Psoas muscle (tissue), 7 donors: ENCODE measurements at regions not wholly inside any gene's neighbourhood (a gene's known extent, or its start where the extent isn't known, plus 50 kb on each side); places are given as distances from the start of the nearest gene placed in this dataset.

ENCODE experiments used
- ATAC-seq, 4 donors: fragments of 200-7000 bp; cut with Tn5 transposase; one replicate each; pipeline ENCODE4 v1.9.1; 2020; ENCODE audit warnings: moderate library complexity in 3 of 4, mild to moderate bottlenecking in 2 of 4
- DNase-seq, 2 donors: peaks; one replicate each; pipeline ENCODE4 v3.0.0-alpha.2; 2020
- H3K27ac ChIP-seq: fragments of 200-600 bp; one replicate; pipeline ENCODE4 v1.8.0; 2022
- H3K27me3 ChIP-seq, 3 donors: fragments of 200-600 bp in 1 of 3; one replicate each; pipeline versions ENCODE4 v1.6.1 to v1.8.0; 2013 to 2022; ENCODE audit warnings: low read length in 2 of 3, mild to moderate bottlenecking in 2 of 3, moderate library complexity in 1 of 3; ENCODE audit not compliant: insufficient read depth in 3 of 3
- H3K36me3 ChIP-seq, 2 donors: fragments of 200-600 bp in 1 of 2; one replicate each; pipeline versions ENCODE4 v1.6.1 to v1.8.0; 2013 to 2022; ENCODE audit warnings: low read depth in 1 of 2, mild to moderate bottlenecking in 1 of 2, moderate library complexity in 1 of 2; ENCODE audit not compliant: insufficient read depth in 1 of 2
- H3K4me1 ChIP-seq: fragments of 200-600 bp; one replicate; pipeline ENCODE4 v1.8.0; 2022
- H3K4me3 ChIP-seq: fragments of 200-600 bp; one replicate; pipeline ENCODE4 v1.8.0; 2022; ENCODE audit warnings: mild to moderate bottlenecking
- H3K9me3 ChIP-seq: fragments of 200-600 bp; one replicate; pipeline ENCODE4 v1.8.0; 2022
- WGBS, 3 donors: extraction: QIAGEN DNeasy Blood & Tissue Kit; methylation state at CpG; one replicate each; pipeline versions ENCODE4 v1.1.6 to v1.1.7; 2013; 5-methylcytosine and 5-hydroxymethylcytosine counted together
- intact Hi-C, 2 donors: fragments of 100-400 bp; cut with DNase I; formaldehyde crosslinking; loops; one replicate each; pipeline versions ENCODE4 v1.11.0 to v1.14.2; 2022
- TF ChIP-seq, protein P1 (sequence below): fragments of 200-600 bp; IDR thresholded peaks from one replicate; pipeline ENCODE4 v1.8.0; 2022; ENCODE audit warnings: antibody characterized with exemption
- donor health status: healthy with polysubstance abuse.
- donor health status: DM: no; HTN: no; CAD: no; lungs with moderate emphysema.
- donor health status: Bipolar disorder and iron deficiency.
- donor health status: healthy.
- donor health status: DM: yes; HTN: yes; CAD: no.
- donor health status: DM: no; HTN: no; CAD: no.
- donor health status: DM: yes; HTN: yes; CAD: no.

DNA sequence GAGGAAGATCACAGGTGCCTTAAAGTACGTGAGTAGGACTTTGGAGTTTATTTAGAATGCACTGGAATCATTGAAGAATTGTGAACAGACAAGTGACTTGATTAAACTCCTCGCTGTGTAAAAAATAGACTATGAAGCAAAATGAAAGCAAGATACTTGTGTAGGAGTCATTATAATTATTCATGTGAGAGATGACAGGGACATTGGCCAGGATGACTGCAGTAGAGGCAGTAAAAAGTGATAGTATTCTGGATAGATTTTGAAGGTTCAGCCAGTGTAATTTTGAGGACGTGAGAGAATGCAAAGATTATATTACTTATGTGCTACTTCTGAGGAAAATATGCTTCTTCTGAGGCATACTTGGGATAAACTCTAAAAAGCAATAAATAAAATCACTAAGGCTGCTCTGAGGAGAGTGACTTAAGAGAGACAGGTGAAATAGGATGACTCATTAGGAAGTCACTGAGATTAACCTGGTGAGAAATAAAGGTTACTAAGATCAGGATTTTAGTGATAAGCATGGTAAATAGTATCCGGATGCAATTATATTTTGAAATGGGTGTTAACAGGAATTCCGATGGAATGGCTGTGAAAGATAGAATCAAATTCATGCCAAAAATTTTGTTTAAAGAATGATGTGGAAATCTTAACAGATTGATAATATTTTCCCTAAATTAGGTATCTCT lies 202.0 kb downstream of the CENPW start:
- Histone ChIP-seq H3K4me1 (no peaks in the 10 kb centered on the region), H3K27me3 (no peaks in the 10 kb centered on the region), H3K27ac (no peak overlapping the region), H3K4me3 (no peak overlapping the region), H3K9me3 (no peaks in the 10 kb centered on the region), H3K36me3 (no peaks in the 10 kb centered on the region)
- TF ChIP-seq, protein P1, sequence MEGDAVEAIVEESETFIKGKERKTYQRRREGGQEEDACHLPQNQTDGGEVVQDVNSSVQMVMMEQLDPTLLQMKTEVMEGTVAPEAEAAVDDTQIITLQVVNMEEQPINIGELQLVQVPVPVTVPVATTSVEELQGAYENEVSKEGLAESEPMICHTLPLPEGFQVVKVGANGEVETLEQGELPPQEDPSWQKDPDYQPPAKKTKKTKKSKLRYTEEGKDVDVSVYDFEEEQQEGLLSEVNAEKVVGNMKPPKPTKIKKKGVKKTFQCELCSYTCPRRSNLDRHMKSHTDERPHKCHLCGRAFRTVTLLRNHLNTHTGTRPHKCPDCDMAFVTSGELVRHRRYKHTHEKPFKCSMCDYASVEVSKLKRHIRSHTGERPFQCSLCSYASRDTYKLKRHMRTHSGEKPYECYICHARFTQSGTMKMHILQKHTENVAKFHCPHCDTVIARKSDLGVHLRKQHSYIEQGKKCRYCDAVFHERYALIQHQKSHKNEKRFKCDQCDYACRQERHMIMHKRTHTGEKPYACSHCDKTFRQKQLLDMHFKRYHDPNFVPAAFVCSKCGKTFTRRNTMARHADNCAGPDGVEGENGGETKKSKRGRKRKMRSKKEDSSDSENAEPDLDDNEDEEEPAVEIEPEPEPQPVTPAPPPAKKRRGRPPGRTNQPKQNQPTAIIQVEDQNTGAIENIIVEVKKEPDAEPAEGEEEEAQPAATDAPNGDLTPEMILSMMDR: no peak
- ATAC-seq: no peak
- intact Hi-C loops: no loop called here
- WGBS, 3 donors: 64 to 74% (median 66%) methylated on average over 5 of the region's 5 CpGs
- DNase-seq: no peak

DNA sequence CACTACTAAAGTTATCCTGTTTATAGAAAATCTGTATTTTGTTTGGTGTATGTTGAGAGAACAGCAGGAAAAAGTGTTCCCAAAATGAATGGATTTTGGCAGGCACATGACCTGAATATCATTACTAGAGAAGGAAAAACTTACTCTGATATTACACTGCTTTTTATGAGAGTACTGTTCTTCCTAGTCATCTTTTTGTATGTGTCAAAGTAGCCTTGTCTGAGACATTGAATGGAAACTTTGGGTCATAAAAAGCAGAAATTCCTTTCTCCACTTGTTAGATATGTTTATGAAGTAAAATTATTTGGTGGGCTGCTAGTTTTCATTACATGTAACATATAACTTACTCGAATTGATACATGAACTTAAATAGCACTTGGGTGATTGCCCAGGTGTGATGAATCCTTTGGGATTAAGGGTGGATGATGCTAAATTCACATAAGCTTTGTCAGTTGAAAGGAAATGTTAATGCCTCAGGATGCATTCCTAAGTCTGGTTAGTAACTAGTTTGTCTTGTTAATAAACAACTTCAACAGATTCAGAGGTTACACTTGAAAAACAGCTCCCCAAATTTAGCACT lies 206.7 kb downstream of the CENPW start:
- no peak overlapping the region for H3K4me3 ChIP-seq
- H3K4me1 ChIP-seq: no peaks in the 10 kb centered on the region
- H3K27ac ChIP-seq: no peak overlapping the region
- intact Hi-C loops: no loop called here
- H3K36me3 ChIP-seq: no peaks in the 10 kb centered on the region
- TF ChIP-seq, protein P1: no peak
- ATAC-seq: no peak
- no peaks in the 10 kb centered on the region for H3K27me3 ChIP-seq
- WGBS, 3 donors: 50 to 58% (median 52%) methylated on average over 1 of the region's 1 CpG
- DNase-seq: no peak
- H3K9me3 ChIP-seq: no peaks in the 10 kb centered on the region

DNA sequence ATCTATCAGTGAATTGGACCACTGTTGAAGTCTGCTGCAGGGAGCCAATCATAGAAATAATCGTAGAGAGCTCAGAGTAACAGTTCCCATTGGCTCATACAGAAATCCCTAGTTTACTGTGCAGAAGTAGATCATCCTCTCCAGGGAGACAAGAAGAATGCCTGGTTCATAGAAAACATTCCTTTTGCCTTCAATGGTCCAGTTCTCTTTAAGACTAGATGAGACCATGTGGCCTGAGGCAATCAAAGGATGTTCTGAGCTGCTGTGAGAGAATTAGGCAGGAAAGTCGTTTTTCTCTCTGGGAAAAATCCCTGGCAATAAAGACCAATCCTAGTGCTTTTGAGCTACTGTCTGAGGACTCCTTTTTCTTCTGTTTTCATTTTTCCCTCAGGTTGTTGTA lies 208.4 kb downstream of the CENPW start:
- WGBS, 3 donors: 34 to 45% (median 37%) methylated on average over 2 of the region's 2 CpGs
- ATAC-seq (no peak), DNase-seq (no peak)
- Histone ChIP-seq H3K36me3 (no peaks in the 10 kb centered on the region), H3K4me3 (no peak overlapping the region), H3K9me3 (no peaks in the 10 kb centered on the region), H3K4me1 (no peaks in the 10 kb centered on the region), H3K27me3 (no peaks in the 10 kb centered on the region), H3K27ac (no peak overlapping the region)
- TF ChIP-seq, protein P1: no peak
- intact Hi-C loops: no loop called here

DNA sequence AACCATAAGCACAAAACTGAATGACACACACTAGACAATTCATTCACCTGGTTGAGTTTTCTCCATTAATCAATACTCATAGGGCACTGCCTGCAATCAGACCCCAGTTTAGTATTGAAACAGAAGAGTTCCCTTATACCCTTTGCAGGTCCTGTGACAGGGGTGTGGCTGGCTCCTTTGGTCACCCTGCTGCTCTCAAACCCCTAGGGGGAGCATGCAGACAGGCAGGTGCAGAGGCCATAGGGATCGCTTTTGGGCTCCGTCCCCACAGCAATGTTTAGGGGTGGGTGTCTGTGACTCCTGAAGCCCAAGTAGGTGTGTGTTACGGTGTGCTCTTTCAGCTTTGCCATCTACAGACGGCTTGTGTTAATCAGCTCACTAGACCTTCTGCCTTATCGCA lies 210.4 kb downstream of the CENPW start:
- 91 to 95% (median 95%) methylated on average over 5 of the region's 5 CpGs for WGBS, 3 donors
- no peak for ATAC-seq
- H3K27ac ChIP-seq: no peak overlapping the region
- intact Hi-C loops: no loop called here
- no peaks in the 10 kb centered on the region for H3K36me3 ChIP-seq
- DNase-seq: no peak
- H3K9me3 ChIP-seq: no peaks in the 10 kb centered on the region
- H3K4me3 ChIP-seq: no peak overlapping the region
- no peaks in the 10 kb centered on the region for H3K27me3 ChIP-seq
- H3K4me1 ChIP-seq: no peaks in the 10 kb centered on the region
- TF ChIP-seq, protein P1: no peak

DNA sequence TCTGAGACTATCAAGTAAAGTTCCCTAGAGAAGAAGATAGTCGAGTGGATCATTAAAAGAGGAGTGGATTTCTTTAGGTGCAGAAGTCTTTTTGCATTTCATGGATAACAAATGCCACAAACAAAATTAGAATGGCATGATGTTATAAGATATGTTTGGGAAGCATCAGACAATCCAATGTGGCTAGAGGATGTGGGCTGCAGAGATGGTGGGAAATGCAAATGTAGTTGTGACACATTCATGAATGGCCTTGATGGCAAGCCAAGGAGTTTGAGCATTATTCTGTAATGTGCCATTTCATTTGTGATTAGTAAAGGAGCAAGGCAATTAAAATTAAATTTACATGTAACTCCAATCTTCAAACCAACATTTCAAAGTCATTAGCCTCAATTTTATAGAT lies 211.9 kb downstream of the CENPW start:
- no peak for ATAC-seq
- no peak overlapping the region for H3K27ac ChIP-seq
- WGBS, 3 donors: 73 to 82% (median 74%) methylated on average over 1 of the region's 1 CpG
- TF ChIP-seq, protein P1: no peak
- no peaks in the 10 kb centered on the region for H3K9me3 ChIP-seq
- no peaks in the 10 kb centered on the region for H3K36me3 ChIP-seq
- intact Hi-C loops: no loop called here
- H3K27me3 ChIP-seq: no peaks in the 10 kb centered on the region
- no peaks in the 10 kb centered on the region for H3K4me1 ChIP-seq
- no peak overlapping the region for H3K4me3 ChIP-seq
- DNase-seq: no peak
